Endothelial cell of umbilical vein (primary cell): ENCODE measurements at regions not wholly inside any gene's neighbourhood (a gene's known extent, or its start where the extent isn't known, plus 50 kb on each side); places are given as distances from the start of the nearest gene placed in this dataset.

ENCODE experiments used
- BruUV-seq: library from RNA; stranded (reverse); fragments of 400-500 nt; replicated peaks from 2 replicates; lab custom pipeline; 2021; lab: Mats Ljungman, UMichigan
- CTCF ChIA-PET: fragments of 300-600, 350-600 bp; sonication (Branson Sonifier 250); formaldehyde crosslinking; loops from one replicate; lab custom pipeline; 2021; ENCODE audit warnings: antibody characterized with exemption, inconsistent platforms; lab: Charles Lee
- POLR2A ChIA-PET: fragments of 300-600, 350-600 bp; sonication (Branson Sonifier 250); formaldehyde crosslinking; loops from one replicate; lab custom pipeline; 2021; ENCODE audit warnings: antibody characterized with exemption, inconsistent platforms; lab: Charles Lee
- DNase-seq: peaks from one replicate; pipeline ENCODE4 v3.0.0-alpha.2; 2011; ENCODE audit warnings: low read depth, low spot score
- FAIRE-seq: peaks from 2 replicates; lab custom pipeline; 2011; peaks lifted over from hg19 to GRCh38; lab: Jason Lieb, UNC
- H2AFZ ChIP-seq: 2 replicates; pipeline ENCODE4 v1.6.0; 2012; ENCODE audit warnings: low read depth, low read length, control low read depth, inconsistent platforms
- H3K27ac ChIP-seq: 2 replicates; pipeline ENCODE4 v1.5.1; 2011; ENCODE audit warnings: low read depth, mild to moderate bottlenecking, control low read depth, low read length, moderate library complexity; ENCODE audit not compliant: insufficient read depth
- H3K27me3 ChIP-seq, 2 experiments: 2 replicates each; pipeline versions ENCODE4 v1.6.0 to v1.6.1; 2011; ENCODE audit warnings: low read length in 2 of 2, mixed read lengths in 1 of 2; ENCODE audit not compliant: control insufficient read depth in 2 of 2, insufficient read depth in 2 of 2
- H3K36me3 ChIP-seq, 2 experiments: 2 replicates in 1 of 2; 3 replicates in 1 of 2; pipeline ENCODE4 v1.5.1; 2011; ENCODE audit warnings: low read length in 2 of 2, mild to moderate bottlenecking in 1 of 2, moderate library complexity in 1 of 2; ENCODE audit not compliant: control insufficient read depth in 2 of 2, insufficient read depth in 2 of 2; ENCODE audit errors: extremely low read depth in 1 of 2
- H3K4me1 ChIP-seq: 3 replicates; pipeline ENCODE4 v1.5.1; 2011; ENCODE audit warnings: mild to moderate bottlenecking, low read length; ENCODE audit not compliant: control insufficient read depth, insufficient read depth; ENCODE audit errors: extremely low read depth
- H3K4me2 ChIP-seq: 2 replicates; pipeline ENCODE4 v1.6.1; 2011; ENCODE audit warnings: low read length, control low read depth, mixed read lengths; ENCODE audit not compliant: insufficient read depth
- H3K4me3 ChIP-seq, 3 experiments: fragments of 200-600 bp in 1 of 3; sonication (generic), shearing (Covaris generic) in 1 of 3; replicated peaks in 1 of 3; 2 replicates each; pipeline ENCODE4 v1.5.1; 2011 to 2016; ENCODE audit warnings: control low read depth in 3 of 3, low read length in 3 of 3, mild to moderate bottlenecking in 2 of 3, inconsistent platforms in 1 of 3, low read depth in 1 of 3, moderate library complexity in 1 of 3; ENCODE audit not compliant: insufficient read depth in 1 of 3
- H3K79me2 ChIP-seq: 2 replicates; pipeline ENCODE4 v1.6.0; 2012; ENCODE audit warnings: low read length, inconsistent platforms; ENCODE audit not compliant: control insufficient read depth, insufficient read depth
- H3K9ac ChIP-seq: replicated peaks from 2 replicates; pipeline ENCODE3; 2011; ENCODE audit warnings: low read length, control low read depth; ENCODE audit not compliant: insufficient read depth; ENCODE audit errors: extremely low read depth
- H3K9me1 ChIP-seq: replicated peaks from 3 replicates; pipeline ENCODE4 v1.6.0; 2011; ENCODE audit warnings: mild to moderate bottlenecking, low read length; ENCODE audit not compliant: control insufficient read depth, insufficient read depth; ENCODE audit errors: extremely low read depth
- H3K9me3 ChIP-seq: replicated peaks from 2 replicates; pipeline ENCODE4 v1.5.1; 2012; ENCODE audit warnings: low read length, inconsistent platforms; ENCODE audit not compliant: control insufficient read depth, insufficient read depth
- H4K20me1 ChIP-seq: replicated peaks from 2 replicates; pipeline ENCODE3; 2011; ENCODE audit warnings: mild to moderate bottlenecking, low read length; ENCODE audit not compliant: control insufficient read depth, insufficient read depth; ENCODE audit errors: extremely low read depth
- EZH2 ChIP-seq: IDR thresholded peaks from 2 replicates; pipeline ENCODE4 v1.6.1; 2012; ENCODE audit warnings: borderline replicate concordance, low read depth, mild to moderate bottlenecking, moderate library complexity, low read length, inconsistent platforms; ENCODE audit not compliant: severe bottlenecking
- FOS ChIP-seq: IDR thresholded peaks from 2 replicates; pipeline ENCODE4 v1.6.1; 2011; ENCODE audit warnings: mild to moderate bottlenecking, low read length, moderate library complexity, borderline replicate concordance; ENCODE audit not compliant: insufficient read depth
- GATA2 ChIP-seq: IDR thresholded peaks from 2 replicates; pipeline ENCODE4 v1.7.0; 2011; ENCODE audit warnings: low read depth, mild to moderate bottlenecking, moderate library complexity, mixed read lengths, low read length; ENCODE audit not compliant: insufficient read length, insufficient read depth
- JUN ChIP-seq: IDR thresholded peaks from 2 replicates; pipeline ENCODE4 v1.6.1; 2011; ENCODE audit warnings: borderline replicate concordance, low read depth; ENCODE audit not compliant: insufficient read length, insufficient read depth
- MAX ChIP-seq: IDR thresholded peaks from 2 replicates; pipeline ENCODE4 v1.6.1; 2011; ENCODE audit not compliant: insufficient read depth, insufficient read length
- MYC ChIP-seq: IDR thresholded peaks from one replicate; pipeline ENCODE4 v1.6.1; 2011; ENCODE audit warnings: mild to moderate bottlenecking, low read depth, low read length
- POLR2A ChIP-seq: IDR thresholded peaks from 2 replicates; pipeline ENCODE4 v1.6.1; 2012; ENCODE audit warnings: low read depth, mild to moderate bottlenecking, control low read depth, low read length
- POLR2AphosphoS5 ChIP-seq: IDR thresholded peaks from 2 replicates; pipeline ENCODE4 v1.6.1; 2012; ENCODE audit warnings: low read depth, mild to moderate bottlenecking, control low read depth, low read length, moderate library complexity; ENCODE audit not compliant: insufficient read depth
- dilution Hi-C: fragments of 300-500 bp; cut with MboI; formaldehyde crosslinking; loops from one replicate; pipeline ENCODE4 v1.15.0; 2019; ENCODE audit warnings: low sequenced_read_pairs; ENCODE audit not compliant: extremely low pct_ligation_motif_present
- intact Hi-C: fragments of 100-400 bp; cut with micrococcal nuclease; formaldehyde crosslinking; loops from one replicate; pipeline ENCODE4 v1.10.0; 2022
- TF ChIP-seq, protein P1 (sequence below), 2 donors: IDR thresholded peaks; 1 replicate in 1 of 2; 2 replicates in 1 of 2; pipeline ENCODE4 v1.5.1; 2011; ENCODE audit warnings: low read length in 2 of 2, mild to moderate bottlenecking in 2 of 2, moderate library complexity in 2 of 2, control low read depth in 1 of 2, inconsistent platforms in 1 of 2, low read depth in 1 of 2; ENCODE audit not compliant: insufficient read depth in 1 of 2; ENCODE audit errors: extremely low read depth in 1 of 2

GRCh38 chr3:109818081-109818480 is 480.7 kb upstream of the DPPA4 start:
- Histone ChIP-seq H3K9me3 (peaks cover 5% of the 10 kb centered on the region), H3K4me1 (no peaks in the 10 kb centered on the region), H3K4me2 (no peak overlapping the region), H2AFZ (no peak overlapping the region), H3K9ac (no peak overlapping the region), H3K9me1 (no peaks in the 10 kb centered on the region), H3K79me2 (no peaks in the 10 kb centered on the region), H3K4me3 (no peak overlapping the region), H3K27ac (no peak overlapping the region), H3K27me3 (no peaks in the 10 kb centered on the region), H4K20me1 (no peaks in the 10 kb centered on the region), H3K36me3 (no peaks in the 10 kb centered on the region)
- POLR2A ChIA-PET = no interaction called here
- intact Hi-C loops (no loop called here), dilution Hi-C loops (no loop called here)
- CTCF ChIA-PET = no interaction called here
- DNase-seq (no peak), FAIRE-seq (no peak)
- BruUV-seq = no TSS peak
- no peak for TF ChIP-seq POLR2AphosphoS5
- TF ChIP-seq MAX = no peak
- TF ChIP-seq POLR2A = no peak
- TF ChIP-seq, protein P1, sequence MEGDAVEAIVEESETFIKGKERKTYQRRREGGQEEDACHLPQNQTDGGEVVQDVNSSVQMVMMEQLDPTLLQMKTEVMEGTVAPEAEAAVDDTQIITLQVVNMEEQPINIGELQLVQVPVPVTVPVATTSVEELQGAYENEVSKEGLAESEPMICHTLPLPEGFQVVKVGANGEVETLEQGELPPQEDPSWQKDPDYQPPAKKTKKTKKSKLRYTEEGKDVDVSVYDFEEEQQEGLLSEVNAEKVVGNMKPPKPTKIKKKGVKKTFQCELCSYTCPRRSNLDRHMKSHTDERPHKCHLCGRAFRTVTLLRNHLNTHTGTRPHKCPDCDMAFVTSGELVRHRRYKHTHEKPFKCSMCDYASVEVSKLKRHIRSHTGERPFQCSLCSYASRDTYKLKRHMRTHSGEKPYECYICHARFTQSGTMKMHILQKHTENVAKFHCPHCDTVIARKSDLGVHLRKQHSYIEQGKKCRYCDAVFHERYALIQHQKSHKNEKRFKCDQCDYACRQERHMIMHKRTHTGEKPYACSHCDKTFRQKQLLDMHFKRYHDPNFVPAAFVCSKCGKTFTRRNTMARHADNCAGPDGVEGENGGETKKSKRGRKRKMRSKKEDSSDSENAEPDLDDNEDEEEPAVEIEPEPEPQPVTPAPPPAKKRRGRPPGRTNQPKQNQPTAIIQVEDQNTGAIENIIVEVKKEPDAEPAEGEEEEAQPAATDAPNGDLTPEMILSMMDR (IDR thresholded peaks at IDR 0.05; ENCODE audit: extremely low read depth in 1 of 2, insufficient read depth in 1 of 2, low read depth in 1 of 2, low read length in 2 of 2) = no peak
- TF ChIP-seq FOS = no peak
- TF ChIP-seq GATA2 = no peak

- FAIRE-seq = no peak
These were observed 482.4 kb upstream of the DPPA4 start for GRCh38 chr3:109819734-109820133.

More at GRCh38 chr3:109819734-109820133, 482.4 kb upstream of the DPPA4 start:
- CTCF ChIA-PET = no interaction called here
- Histone ChIP-seq H3K27me3 (no peaks in the 10 kb centered on the region), H3K4me1 (no peaks in the 10 kb centered on the region), H3K36me3 (no peaks in the 10 kb centered on the region), H2AFZ (no peak overlapping the region), H3K27ac (no peak overlapping the region), H3K9me3 (peaks cover 3% of the 10 kb centered on the region), H4K20me1 (no peaks in the 10 kb centered on the region), H3K79me2 (no peaks in the 10 kb centered on the region), H3K9me1 (no peaks in the 10 kb centered on the region), H3K9ac (no peak overlapping the region), H3K4me3 (no peak overlapping the region), H3K4me2 (no peak overlapping the region)
- dilution Hi-C loops (no loop called here), intact Hi-C loops (no loop called here)
- BruUV-seq = no TSS peak
- TF ChIP-seq FOS = no peak
- TF ChIP-seq, protein P1 (IDR thresholded peaks at IDR 0.05; ENCODE audit: extremely low read depth in 1 of 2, insufficient read depth in 1 of 2, low read depth in 1 of 2, low read length in 2 of 2) = no peak
- TF ChIP-seq GATA2 = no peak
- no peak for TF ChIP-seq EZH2
- no peak for TF ChIP-seq MYC
- TF ChIP-seq POLR2A = no peak
- no peak for TF ChIP-seq JUN
- no peak for TF ChIP-seq POLR2AphosphoS5
- TF ChIP-seq MAX = no peak
- no peak for DNase-seq
- POLR2A ChIA-PET = no interaction called here
